Stimulated activated CD8-positive, alpha-beta memory T cell treated with anti-CD3 and anti-CD28 coated beads, Interleukin-7, amount 100 ng/mL, for 24 hours (primary cell): ENCODE measurements at regions not wholly inside any gene's neighbourhood (a gene's known extent, or its start where the extent isn't known, plus 50 kb on each side); places are given as distances from the start of the nearest gene placed in this dataset.
"Not testable (repeated sequence)": the region's sequence is repeated elsewhere in the genome, so short reads cannot be mapped to it uniquely, and the experiment has no call there.

ENCODE experiments used
- DNase-seq: peaks from one replicate; pipeline ENCODE4 v3.0.0-alpha.2; 2020; ENCODE audit warnings: low read depth

- no peak for DNase-seq
These were observed 207.9 kb upstream of the B3GALT2 start for GRCh38 chr1:193394336-193394735.

- no peak for DNase-seq
These were observed 206.3 kb upstream of the B3GALT2 start for GRCh38 chr1:193392686-193393085.

GRCh38 chr1:193388683-193389082 is 202.3 kb upstream of the B3GALT2 start:
- DNase-seq, result no peak

GRCh38 chr1:193388165-193388564 is 201.8 kb upstream of the B3GALT2 start:
- no peak for DNase-seq

GRCh38 chr1:193387406-193387805 is 201.0 kb upstream of the B3GALT2 start:
- DNase-seq, result no peak

GRCh38 chr1:193378451-193378850 is 192.0 kb upstream of the B3GALT2 start:
- DNase-seq, result not testable (repeated sequence)

GRCh38 chr1:193377472-193377871 is 191.1 kb upstream of the B3GALT2 start:
- DNase-seq, result no peak

- no peak for DNase-seq
These were observed 186.1 kb upstream of the B3GALT2 start for GRCh38 chr1:193372553-193372952.

GRCh38 chr1:193368302-193368701 is 181.9 kb upstream of the B3GALT2 start:
- no peak for DNase-seq

GRCh38 chr1:193367863-193368262 is 181.4 kb upstream of the B3GALT2 start:
- no peak for DNase-seq

GRCh38 chr1:193366764-193367507 is 180.5 kb upstream of the B3GALT2 start:
- no peak for DNase-seq

GRCh38 chr1:193365966-193366365 is 179.6 kb upstream of the B3GALT2 start:
- DNase-seq, result no peak

- no peak for DNase-seq
These were observed 173.2 kb upstream of the B3GALT2 start for GRCh38 chr1:193359631-193360030.

GRCh38 chr1:193358419-193358818 is 172.0 kb upstream of the B3GALT2 start:
- DNase-seq, result no peak

GRCh38 chr1:193356249-193356648 is 169.8 kb upstream of the B3GALT2 start:
- no peak for DNase-seq

- DNase-seq, result no peak
These were observed 169.2 kb upstream of the B3GALT2 start for GRCh38 chr1:193355626-193356025.

- no peak for DNase-seq
These were observed 168.8 kb upstream of the B3GALT2 start for GRCh38 chr1:193355178-193355577.

GRCh38 chr1:193348769-193349535 is 162.5 kb upstream of the B3GALT2 start:
- DNase-seq, result no peak

GRCh38 chr1:193348091-193348768 is 161.8 kb upstream of the B3GALT2 start:
- no peak for DNase-seq

GRCh38 chr1:193346085-193346484 is 159.7 kb upstream of the B3GALT2 start:
- no peak for DNase-seq

- no peak for DNase-seq
These were observed 156.4 kb upstream of the B3GALT2 start for GRCh38 chr1:193342811-193343210.

- DNase-seq, result no peak
These were observed 153.9 kb upstream of the B3GALT2 start for GRCh38 chr1:193340331-193340730.

- DNase-seq, result no peak
These were observed 153.0 kb upstream of the B3GALT2 start for GRCh38 chr1:193339401-193339800.
